WTC11 (cell line): ENCODE measurements at regions not wholly inside any gene's neighbourhood (a gene's known extent, or its start where the extent isn't known, plus 50 kb on each side); places are given as distances from the start of the nearest gene placed in this dataset.

Experiments used
- TF ChIP-seq, protein P1 (sequence below): fragments of 200-600 bp; IDR thresholded peaks from 2 replicates; pipeline ENCODE4 v1.8.0; 2022; ENCODE audit warnings: antibody characterized with exemption
- TF ChIP-seq, protein P2 (sequence below): sonication (generic); formaldehyde crosslinking; IDR thresholded peaks from 2 replicates; pipeline ENCODE4 v1.8.0; 2022; ENCODE audit warnings: mild to moderate bottlenecking, missing genetic modification reagents
- TF ChIP-seq, protein P3 (sequence below): sonication (generic); formaldehyde crosslinking; IDR thresholded peaks from 2 replicates; pipeline ENCODE4 v1.8.1; 2023; ENCODE audit warnings: mild to moderate bottlenecking, missing genetic modification reagents

DNA sequence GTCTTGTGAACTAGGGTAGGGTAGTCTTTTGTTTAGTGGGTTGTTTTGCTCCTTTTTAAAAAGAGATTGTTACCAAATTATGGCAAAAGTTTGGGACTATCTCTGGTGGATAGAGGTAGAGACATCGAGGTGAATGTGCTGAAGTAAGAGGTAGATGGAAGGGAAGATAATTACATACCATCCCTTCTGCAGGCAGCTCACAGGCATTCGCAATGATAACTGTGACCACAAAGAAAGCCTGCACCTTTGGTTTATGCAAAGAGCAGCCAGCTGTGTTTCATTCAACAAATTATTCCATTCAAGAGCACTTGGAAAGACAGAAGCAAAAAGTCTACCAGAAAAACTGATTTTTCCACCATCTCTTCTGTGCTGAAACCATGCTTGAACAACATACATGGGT, 155.6 kb downstream of the GATB start:
- TF ChIP-seq, protein P1, sequence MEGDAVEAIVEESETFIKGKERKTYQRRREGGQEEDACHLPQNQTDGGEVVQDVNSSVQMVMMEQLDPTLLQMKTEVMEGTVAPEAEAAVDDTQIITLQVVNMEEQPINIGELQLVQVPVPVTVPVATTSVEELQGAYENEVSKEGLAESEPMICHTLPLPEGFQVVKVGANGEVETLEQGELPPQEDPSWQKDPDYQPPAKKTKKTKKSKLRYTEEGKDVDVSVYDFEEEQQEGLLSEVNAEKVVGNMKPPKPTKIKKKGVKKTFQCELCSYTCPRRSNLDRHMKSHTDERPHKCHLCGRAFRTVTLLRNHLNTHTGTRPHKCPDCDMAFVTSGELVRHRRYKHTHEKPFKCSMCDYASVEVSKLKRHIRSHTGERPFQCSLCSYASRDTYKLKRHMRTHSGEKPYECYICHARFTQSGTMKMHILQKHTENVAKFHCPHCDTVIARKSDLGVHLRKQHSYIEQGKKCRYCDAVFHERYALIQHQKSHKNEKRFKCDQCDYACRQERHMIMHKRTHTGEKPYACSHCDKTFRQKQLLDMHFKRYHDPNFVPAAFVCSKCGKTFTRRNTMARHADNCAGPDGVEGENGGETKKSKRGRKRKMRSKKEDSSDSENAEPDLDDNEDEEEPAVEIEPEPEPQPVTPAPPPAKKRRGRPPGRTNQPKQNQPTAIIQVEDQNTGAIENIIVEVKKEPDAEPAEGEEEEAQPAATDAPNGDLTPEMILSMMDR, result no peak
- TF ChIP-seq, protein P2, sequence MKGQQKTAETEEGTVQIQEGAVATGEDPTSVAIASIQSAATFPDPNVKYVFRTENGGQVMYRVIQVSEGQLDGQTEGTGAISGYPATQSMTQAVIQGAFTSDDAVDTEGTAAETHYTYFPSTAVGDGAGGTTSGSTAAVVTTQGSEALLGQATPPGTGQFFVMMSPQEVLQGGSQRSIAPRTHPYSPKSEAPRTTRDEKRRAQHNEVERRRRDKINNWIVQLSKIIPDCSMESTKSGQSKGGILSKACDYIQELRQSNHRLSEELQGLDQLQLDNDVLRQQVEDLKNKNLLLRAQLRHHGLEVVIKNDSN (CRISPR knock-in tag), result no peak
- TF ChIP-seq, protein P3, sequence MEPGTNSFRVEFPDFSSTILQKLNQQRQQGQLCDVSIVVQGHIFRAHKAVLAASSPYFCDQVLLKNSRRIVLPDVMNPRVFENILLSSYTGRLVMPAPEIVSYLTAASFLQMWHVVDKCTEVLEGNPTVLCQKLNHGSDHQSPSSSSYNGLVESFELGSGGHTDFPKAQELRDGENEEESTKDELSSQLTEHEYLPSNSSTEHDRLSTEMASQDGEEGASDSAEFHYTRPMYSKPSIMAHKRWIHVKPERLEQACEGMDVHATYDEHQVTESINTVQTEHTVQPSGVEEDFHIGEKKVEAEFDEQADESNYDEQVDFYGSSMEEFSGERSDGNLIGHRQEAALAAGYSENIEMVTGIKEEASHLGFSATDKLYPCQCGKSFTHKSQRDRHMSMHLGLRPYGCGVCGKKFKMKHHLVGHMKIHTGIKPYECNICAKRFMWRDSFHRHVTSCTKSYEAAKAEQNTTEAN (CRISPR knock-in tag), result no peak
